WTC11 (cell line): ENCODE measurements at regions not wholly inside any gene's neighbourhood (a gene's known extent, or its start where the extent isn't known, plus 50 kb on each side); places are given as distances from the start of the nearest gene placed in this dataset.

ENCODE experiments used
- ATAC-seq: fragments of 200-7000 bp; cut with Tn5 transposase; 2 replicates; pipeline ENCODE4 v1.10.0; 2021; ENCODE audit warnings: mild to moderate bottlenecking, moderate library complexity
- CTCF ChIA-PET: fragments of 300-600 bp; sonication (Branson Sonifier 250); formaldehyde crosslinking; loops from one replicate; lab custom pipeline; 2021; ENCODE audit warnings: antibody characterized with exemption; lab: Charles Lee
- POLR2A ChIA-PET: fragments of 350-600 bp; sonication (Branson Sonifier 250); formaldehyde crosslinking; loops from one replicate; lab custom pipeline; 2021; ENCODE audit warnings: antibody characterized with exemption; lab: Charles Lee
- DNase-seq: peaks from one replicate; pipeline ENCODE4 v3.0.0; 2021; ENCODE audit warnings: low spot score
- H3K27ac Mint-ChIP-seq: 2 replicates; pipeline ENCODE4 v1.8.0; 2021; ENCODE audit warnings: mixed read lengths
- H3K27me3 Mint-ChIP-seq: 2 replicates; pipeline ENCODE4 v1.8.0; 2021; ENCODE audit warnings: low read depth, mild to moderate bottlenecking, moderate library complexity, mixed read lengths
- H3K36me3 Mint-ChIP-seq: 2 replicates; pipeline ENCODE4 v1.8.0; 2021; ENCODE audit warnings: mixed read lengths
- H3K4me1 Mint-ChIP-seq: 2 replicates; pipeline ENCODE4 v1.8.0; 2022; ENCODE audit warnings: mixed read lengths
- H3K4me3 Mint-ChIP-seq: 2 replicates; pipeline ENCODE4 v1.8.0; 2021; ENCODE audit warnings: mild to moderate bottlenecking, moderate library complexity, mixed read lengths
- H3K9me3 Mint-ChIP-seq: 2 replicates; pipeline ENCODE4 v1.8.0; 2021; ENCODE audit warnings: mixed read lengths
- CREB1 ChIP-seq: sonication (generic); formaldehyde crosslinking; IDR thresholded peaks from 2 replicates; pipeline ENCODE4 v1.8.0; 2023; ENCODE audit warnings: mild to moderate bottlenecking, missing genetic modification reagents
- ERG ChIP-seq: fragments of 250-450 bp; sonication (Bioruptor Pico); IDR thresholded peaks from 2 replicates; pipeline ENCODE4 v1.8.0; 2021; ENCODE audit warnings: mild to moderate bottlenecking
- ETV6 ChIP-seq: sonication (generic); formaldehyde crosslinking; IDR thresholded peaks from 2 replicates; pipeline ENCODE4 v1.8.1; 2022; ENCODE audit warnings: mild to moderate bottlenecking, missing genetic modification reagents
- GRHL2 ChIP-seq: fragments of 250-450 bp; sonication (Bioruptor Pico); IDR thresholded peaks from 2 replicates; pipeline ENCODE4 v1.8.0; 2022; ENCODE audit warnings: mild to moderate bottlenecking, moderate library complexity; ENCODE audit not compliant: insufficient replicate concordance, severe bottlenecking
- NFYB ChIP-seq: sonication (generic); formaldehyde crosslinking; conservative IDR thresholded peaks from 2 replicates; pipeline ENCODE4 v1.8.0; 2022; ENCODE audit warnings: low read depth, missing genetic modification reagents
- NR1H2 ChIP-seq: sonication (generic); formaldehyde crosslinking; IDR thresholded peaks from 2 replicates; pipeline ENCODE4 v1.9.0; 2021; ENCODE audit warnings: mild to moderate bottlenecking, moderate library complexity, missing genetic modification reagents
- RELA ChIP-seq: sonication (generic); formaldehyde crosslinking; IDR thresholded peaks from 2 replicates; pipeline ENCODE4 v1.8.1; 2022; ENCODE audit warnings: missing genetic modification reagents, mild to moderate bottlenecking, borderline replicate concordance
- RORB ChIP-seq: fragments of 250-450 bp; sonication (Bioruptor Pico); IDR thresholded peaks from 2 replicates; pipeline ENCODE4 v1.9.0; 2021; ENCODE audit warnings: mild to moderate bottlenecking
- SOX15 ChIP-seq: fragments of 250-450 bp; sonication (Bioruptor Pico); IDR thresholded peaks from 2 replicates; pipeline ENCODE4 v1.9.0; 2021; ENCODE audit warnings: mild to moderate bottlenecking
- TCF7 ChIP-seq: sonication (generic); formaldehyde crosslinking; IDR thresholded peaks from 2 replicates; pipeline ENCODE4 v1.8.0; 2022; ENCODE audit warnings: mild to moderate bottlenecking, low read depth, missing genetic modification reagents, moderate library complexity
- USF1 ChIP-seq: sonication (generic); formaldehyde crosslinking; IDR thresholded peaks from 2 replicates; pipeline ENCODE4 v1.8.0; 2022; ENCODE audit warnings: mild to moderate bottlenecking, missing genetic modification reagents
- ZBTB43 ChIP-seq: sonication (generic); formaldehyde crosslinking; IDR thresholded peaks from 2 replicates; pipeline ENCODE4 v1.8.1; 2023; ENCODE audit warnings: mild to moderate bottlenecking, missing genetic modification reagents
- ZNF121 ChIP-seq: sonication (generic); formaldehyde crosslinking; IDR thresholded peaks from 2 replicates; pipeline ENCODE4 v1.8.0; 2023; ENCODE audit warnings: missing genetic modification reagents
- ZNF396 ChIP-seq: fragments of 250-450 bp; sonication (Bioruptor Pico); IDR thresholded peaks from 2 replicates; pipeline ENCODE4 v1.8.0; 2021; ENCODE audit warnings: mild to moderate bottlenecking, moderate library complexity, borderline replicate concordance
- ZNF416 ChIP-seq: fragments of 250-450 bp; sonication (Bioruptor Pico); IDR thresholded peaks from 2 replicates; pipeline ENCODE4 v1.9.0; 2021; ENCODE audit warnings: mild to moderate bottlenecking, inconsistent platforms
- ZSCAN18 ChIP-seq: fragments of 250-450 bp; sonication (Bioruptor Pico); IDR thresholded peaks from 2 replicates; pipeline ENCODE4 v2.1.2; 2022; ENCODE audit warnings: mild to moderate bottlenecking, moderate library complexity
- TF ChIP-seq, protein P1 (sequence below): sonication (generic); formaldehyde crosslinking; IDR thresholded peaks from 2 replicates; pipeline ENCODE4 v1.8.1; 2023; ENCODE audit warnings: mild to moderate bottlenecking, moderate library complexity, missing genetic modification reagents
- TF ChIP-seq, protein P2 (sequence below): fragments of 250-450 bp; sonication (Bioruptor Pico); conservative IDR thresholded peaks from 2 replicates; pipeline ENCODE4 v1.9.0; 2021; ENCODE audit warnings: mild to moderate bottlenecking
- TF ChIP-seq, protein P3 (sequence below): fragments of 200-600 bp; IDR thresholded peaks from 2 replicates; pipeline ENCODE4 v1.8.0; 2022; ENCODE audit warnings: antibody characterized with exemption
- TF ChIP-seq, protein P4 (sequence below): sonication (generic); formaldehyde crosslinking; IDR thresholded peaks from 2 replicates; pipeline ENCODE4 v1.8.1; 2022; ENCODE audit warnings: missing genetic modification reagents, borderline replicate concordance
- TF ChIP-seq, protein P5 (sequence below): sonication (generic); formaldehyde crosslinking; IDR thresholded peaks from 2 replicates; pipeline ENCODE4 v1.8.0; 2022; ENCODE audit warnings: mild to moderate bottlenecking, missing genetic modification reagents
- TF ChIP-seq, protein P6 (sequence below): sonication (generic); formaldehyde crosslinking; IDR thresholded peaks from 2 replicates; pipeline ENCODE4 v1.8.1; 2022; ENCODE audit warnings: mild to moderate bottlenecking, moderate library complexity, missing genetic modification reagents

GRCh38 chr10:9709849-9710248, 1307.8 kb upstream of the CELF2 start:
- no peak for DNase-seq
- POLR2A ChIA-PET, result no interaction called here
- ATAC-seq, result no peak
- peaks cover 24% of the 10 kb centered on the region for H3K9me3 Mint-ChIP-seq
- CTCF ChIA-PET, result no interaction called here
- no peak overlapping the region for H3K4me3 Mint-ChIP-seq
- H3K27ac Mint-ChIP-seq, result no peak overlapping the region
- TF ChIP-seq TCF7 (CRISPR knock-in tag) (no peak), RELA (CRISPR knock-in tag) (no peak), GRHL2 (CRISPR knock-in tag) (no peak), CREB1 (no peak), ZNF121 (CRISPR knock-in tag) (no peak), USF1 (CRISPR knock-in tag) (no peak), ZNF396 (CRISPR knock-in tag) (no peak), ETV6 (CRISPR knock-in tag) (no peak), RORB (no peak), ZNF416 (CRISPR knock-in tag) (no peak), NFYB (CRISPR knock-in tag) (no peak)
- TF ChIP-seq, protein P1, sequence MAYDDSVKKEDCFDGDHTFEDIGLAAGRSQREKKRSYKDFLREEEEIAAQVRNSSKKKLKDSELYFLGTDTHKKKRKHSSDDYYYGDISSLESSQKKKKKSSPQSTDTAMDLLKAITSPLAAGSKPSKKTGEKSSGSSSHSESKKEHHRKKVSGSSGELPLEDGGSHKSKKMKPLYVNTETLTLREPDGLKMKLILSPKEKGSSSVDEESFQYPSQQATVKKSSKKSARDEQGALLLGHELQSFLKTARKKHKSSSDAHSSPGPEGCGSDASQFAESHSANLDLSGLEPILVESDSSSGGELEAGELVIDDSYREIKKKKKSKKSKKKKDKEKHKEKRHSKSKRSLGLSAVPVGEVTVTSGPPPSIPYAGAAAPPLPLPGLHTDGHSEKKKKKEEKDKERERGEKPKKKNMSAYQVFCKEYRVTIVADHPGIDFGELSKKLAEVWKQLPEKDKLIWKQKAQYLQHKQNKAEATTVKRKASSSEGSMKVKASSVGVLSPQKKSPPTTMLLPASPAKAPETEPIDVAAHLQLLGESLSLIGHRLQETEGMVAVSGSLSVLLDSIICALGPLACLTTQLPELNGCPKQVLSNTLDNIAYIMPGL (CRISPR knock-in tag), result no peak
- TF ChIP-seq, protein P2, sequence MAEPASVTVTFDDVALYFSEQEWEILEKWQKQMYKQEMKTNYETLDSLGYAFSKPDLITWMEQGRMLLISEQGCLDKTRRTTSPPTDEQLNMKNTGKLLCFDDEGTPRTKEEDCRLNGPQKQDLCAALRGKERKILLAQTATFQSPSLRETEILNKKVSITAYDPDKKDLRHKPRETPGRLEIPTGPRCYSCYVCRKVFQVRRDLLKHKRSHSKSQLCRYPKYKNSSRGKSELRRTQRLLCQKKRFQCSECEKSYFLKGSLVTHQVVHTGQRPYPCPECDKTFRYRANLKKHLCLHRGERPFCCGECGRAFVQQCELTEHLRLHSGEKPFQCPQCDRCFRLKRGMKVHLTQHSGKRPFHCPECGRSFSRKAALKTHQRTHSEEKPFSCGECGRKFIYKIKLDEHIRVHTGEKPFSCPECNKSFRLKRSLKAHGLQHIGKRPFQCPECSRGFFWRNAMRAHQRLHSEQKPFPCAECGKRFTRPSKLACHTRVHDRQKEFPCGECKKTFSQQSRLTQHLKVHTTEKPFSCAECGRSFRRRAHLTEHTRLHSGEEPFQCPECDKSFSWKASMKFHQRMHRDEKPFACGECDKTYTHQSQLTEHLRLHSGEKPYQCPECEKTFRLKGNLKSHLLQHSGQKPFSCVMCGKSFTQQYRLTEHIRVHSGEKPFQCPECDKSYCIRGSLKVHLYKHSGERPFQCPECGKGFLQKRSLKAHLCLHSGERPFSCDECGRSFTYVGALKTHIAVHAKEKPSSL (CRISPR knock-in tag), result no peak
- TF ChIP-seq, protein P3, sequence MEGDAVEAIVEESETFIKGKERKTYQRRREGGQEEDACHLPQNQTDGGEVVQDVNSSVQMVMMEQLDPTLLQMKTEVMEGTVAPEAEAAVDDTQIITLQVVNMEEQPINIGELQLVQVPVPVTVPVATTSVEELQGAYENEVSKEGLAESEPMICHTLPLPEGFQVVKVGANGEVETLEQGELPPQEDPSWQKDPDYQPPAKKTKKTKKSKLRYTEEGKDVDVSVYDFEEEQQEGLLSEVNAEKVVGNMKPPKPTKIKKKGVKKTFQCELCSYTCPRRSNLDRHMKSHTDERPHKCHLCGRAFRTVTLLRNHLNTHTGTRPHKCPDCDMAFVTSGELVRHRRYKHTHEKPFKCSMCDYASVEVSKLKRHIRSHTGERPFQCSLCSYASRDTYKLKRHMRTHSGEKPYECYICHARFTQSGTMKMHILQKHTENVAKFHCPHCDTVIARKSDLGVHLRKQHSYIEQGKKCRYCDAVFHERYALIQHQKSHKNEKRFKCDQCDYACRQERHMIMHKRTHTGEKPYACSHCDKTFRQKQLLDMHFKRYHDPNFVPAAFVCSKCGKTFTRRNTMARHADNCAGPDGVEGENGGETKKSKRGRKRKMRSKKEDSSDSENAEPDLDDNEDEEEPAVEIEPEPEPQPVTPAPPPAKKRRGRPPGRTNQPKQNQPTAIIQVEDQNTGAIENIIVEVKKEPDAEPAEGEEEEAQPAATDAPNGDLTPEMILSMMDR, result no peak
- TF ChIP-seq, protein P4, sequence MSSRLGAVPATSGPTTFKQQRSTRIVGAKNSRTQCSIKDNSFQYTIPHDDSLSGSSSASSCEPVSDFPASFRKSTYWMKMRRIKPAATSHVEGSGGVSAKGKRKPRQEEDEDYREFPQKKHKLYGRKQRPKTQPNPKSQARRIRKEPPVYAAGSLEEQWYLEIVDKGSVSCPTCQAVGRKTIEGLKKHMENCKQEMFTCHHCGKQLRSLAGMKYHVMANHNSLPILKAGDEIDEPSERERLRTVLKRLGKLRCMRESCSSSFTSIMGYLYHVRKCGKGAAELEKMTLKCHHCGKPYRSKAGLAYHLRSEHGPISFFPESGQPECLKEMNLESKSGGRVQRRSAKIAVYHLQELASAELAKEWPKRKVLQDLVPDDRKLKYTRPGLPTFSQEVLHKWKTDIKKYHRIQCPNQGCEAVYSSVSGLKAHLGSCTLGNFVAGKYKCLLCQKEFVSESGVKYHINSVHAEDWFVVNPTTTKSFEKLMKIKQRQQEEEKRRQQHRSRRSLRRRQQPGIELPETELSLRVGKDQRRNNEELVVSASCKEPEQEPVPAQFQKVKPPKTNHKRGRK (CRISPR knock-in tag), result no peak
- TF ChIP-seq, protein P5, sequence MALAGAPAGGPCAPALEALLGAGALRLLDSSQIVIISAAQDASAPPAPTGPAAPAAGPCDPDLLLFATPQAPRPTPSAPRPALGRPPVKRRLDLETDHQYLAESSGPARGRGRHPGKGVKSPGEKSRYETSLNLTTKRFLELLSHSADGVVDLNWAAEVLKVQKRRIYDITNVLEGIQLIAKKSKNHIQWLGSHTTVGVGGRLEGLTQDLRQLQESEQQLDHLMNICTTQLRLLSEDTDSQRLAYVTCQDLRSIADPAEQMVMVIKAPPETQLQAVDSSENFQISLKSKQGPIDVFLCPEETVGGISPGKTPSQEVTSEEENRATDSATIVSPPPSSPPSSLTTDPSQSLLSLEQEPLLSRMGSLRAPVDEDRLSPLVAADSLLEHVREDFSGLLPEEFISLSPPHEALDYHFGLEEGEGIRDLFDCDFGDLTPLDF (CRISPR knock-in tag), result no peak
- TF ChIP-seq, all 79 proteins: peak for 0
- Mint-ChIP-seq H3K36me3 (peaks cover 7% of the 10 kb centered on the region), H3K27me3 (no peaks in the 10 kb centered on the region; the same call in 1 of the 2 replicates), H3K4me1 (no peaks in the 10 kb centered on the region)

GRCh38 chr10:9712393-9712792, 1305.3 kb upstream of the CELF2 start:
- ATAC-seq (no peak), DNase-seq (no peak)
- Mint-ChIP-seq H3K4me3 (no peak overlapping the region), H3K27ac (no peak overlapping the region), H3K36me3 (peaks cover 7% of the 10 kb centered on the region), H3K4me1 (no peaks in the 10 kb centered on the region), H3K27me3 (no peaks in the 10 kb centered on the region; the same call in 1 of the 2 replicates), H3K9me3 (peaks cover 24% of the 10 kb centered on the region)
- CTCF ChIA-PET, result no interaction called here
- POLR2A ChIA-PET, result no interaction called here
- TF ChIP-seq, protein P6, sequence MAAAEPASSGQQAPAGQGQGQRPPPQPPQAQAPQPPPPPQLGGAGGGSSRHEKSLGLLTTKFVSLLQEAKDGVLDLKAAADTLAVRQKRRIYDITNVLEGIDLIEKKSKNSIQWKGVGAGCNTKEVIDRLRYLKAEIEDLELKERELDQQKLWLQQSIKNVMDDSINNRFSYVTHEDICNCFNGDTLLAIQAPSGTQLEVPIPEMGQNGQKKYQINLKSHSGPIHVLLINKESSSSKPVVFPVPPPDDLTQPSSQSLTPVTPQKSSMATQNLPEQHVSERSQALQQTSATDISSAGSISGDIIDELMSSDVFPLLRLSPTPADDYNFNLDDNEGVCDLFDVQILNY (CRISPR knock-in tag), result no peak
- TF ChIP-seq ERG (CRISPR knock-in tag) (no peak), SOX15 (CRISPR knock-in tag) (no peak), ZBTB43 (no peak), NR1H2 (no peak), ETV6 (CRISPR knock-in tag) (no peak), ZSCAN18 (CRISPR knock-in tag) (no peak)
